Esophagus squamous epithelium (tissue), 4 donors: ENCODE measurements at regions not wholly inside any gene's neighbourhood (a gene's known extent, or its start where the extent isn't known, plus 50 kb on each side); places are given as distances from the start of the nearest gene placed in this dataset.

ENCODE experiments used
- CTCF ChIP-seq, 6 experiments: fragments of 450-650 bp in 4 of 6; fragments of 200-600 bp in 2 of 6; sonication (generic) in 2 of 6; IDR thresholded peaks; one replicate each; pipeline ENCODE4 v1.5.1; 2016 to 2019; ENCODE audit warnings: antibody characterized with exemption in 6 of 6, mild to moderate bottlenecking in 4 of 6, moderate library complexity in 4 of 6
- POLR2A ChIP-seq, 4 donors: fragments of 450-650 bp; IDR thresholded peaks; one replicate each; pipeline ENCODE4 v1.6.1; 2017; ENCODE audit warnings: antibody characterized with exemption in 4 of 4, mild to moderate bottlenecking in 4 of 4, moderate library complexity in 3 of 4

DNA sequence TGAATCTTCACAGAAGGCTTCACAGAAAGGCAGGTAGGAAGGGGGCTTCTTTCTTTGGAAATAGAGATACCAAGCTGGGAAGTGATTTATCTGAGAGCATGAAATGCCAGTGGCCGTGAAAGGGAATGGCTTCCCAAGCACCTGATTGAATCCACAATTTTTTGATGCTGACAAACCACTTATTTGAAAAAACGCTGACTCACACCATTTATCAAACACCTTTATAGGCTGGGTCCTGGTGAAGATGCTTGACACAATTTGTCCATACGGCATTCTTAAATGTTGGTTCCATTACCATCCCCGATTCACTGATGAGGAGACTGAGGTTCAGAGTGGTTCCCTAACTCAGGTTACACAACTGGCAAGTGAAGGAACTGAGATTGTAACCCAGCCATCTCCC is 64.1 kb upstream of the POMGNT2 start:
- TF ChIP-seq CTCF (IDR thresholded peaks at IDR 0.05) (no peak), POLR2A (IDR thresholded peaks at IDR 0.05) (no peak)
